ENCODE measurements at regions not wholly inside any gene's neighbourhood (a gene's known extent, or its start where the extent isn't known, plus 50 kb on each side); places are given as distances from the start of the nearest gene placed in this dataset.

- Histone ChIP-seq H3K9me2 (ENCODE audit: insufficient read depth) (no peaks in the 10 kb centered on the region), H3K36me3 (ENCODE audit: low read depth) (no peaks in the 10 kb centered on the region), H3K9ac (no peak overlapping the region), H3K9me3 (ENCODE audit: low read depth) (no peaks in the 10 kb centered on the region), H2AFZ (no peak overlapping the region), H3K79me2 (ENCODE audit: insufficient read depth) (no peaks in the 10 kb centered on the region), H3K27ac (no peak overlapping the region), H3K4me2 (ENCODE audit: unreplicated experiment) (no peak overlapping the region), H3K4me3 (no peak overlapping the region), H3K4me1 (ENCODE audit: insufficient read depth) (no peaks in the 10 kb centered on the region), H3K27me3 (replicated peaks; ENCODE audit: insufficient read depth) (no peaks in the 10 kb centered on the region), H4K20me1 (ENCODE audit: insufficient read depth) (no peaks in the 10 kb centered on the region), H3F3A (ENCODE audit: insufficient read depth) (no peaks in the 10 kb centered on the region)
- DNase-seq: no peak
- in situ Hi-C loops (cut with MboI): no loop called here
- TF ChIP-seq EZH2phosphoT487 (IDR thresholded peaks at IDR 0.05; ENCODE audit: insufficient read depth, low read depth): no peak
- no peak for TF ChIP-seq EZH2 (IDR thresholded peaks at IDR 0.05; ENCODE audit: insufficient read depth, poor library complexity, severe bottlenecking)
- WGBS, 2 experiments (ENCODE audit: low coverage in 1 of 2, low lambda C conversion rate in 2 of 2, missing lambda C conversion rate in 2 of 2): 31 to 41% methylated on average over 2 of the region's 2 CpGs
Observed at GRCh38 chr5:5575461-5575860, 153.0 kb downstream of the ICE1 start.

GRCh38 chr5:5573798-5574380, 151.4 kb downstream of the ICE1 start:
- WGBS, 2 experiments (ENCODE audit: low coverage in 1 of 2, low lambda C conversion rate in 2 of 2, missing lambda C conversion rate in 2 of 2): 52 to 55% methylated on average over 15 of the region's 15 CpGs
- no peak for DNase-seq
- no peaks in the 10 kb centered on the region for H3K36me3 ChIP-seq (ENCODE audit: low read depth)
- H3K4me1 ChIP-seq (ENCODE audit: insufficient read depth): no peaks in the 10 kb centered on the region
- no peaks in the 10 kb centered on the region for H3K9me2 ChIP-seq (ENCODE audit: insufficient read depth)
- no peak overlapping the region for H3K27ac ChIP-seq
- no peak overlapping the region for H3K9ac ChIP-seq
- H3K27me3 ChIP-seq (replicated peaks; ENCODE audit: insufficient read depth): no peaks in the 10 kb centered on the region
- H2AFZ ChIP-seq: no peak overlapping the region
- no peaks in the 10 kb centered on the region for H4K20me1 ChIP-seq (ENCODE audit: insufficient read depth)
- no peak overlapping the region for H3K4me2 ChIP-seq (ENCODE audit: unreplicated experiment)
- TF ChIP-seq EZH2phosphoT487 (IDR thresholded peaks at IDR 0.05; ENCODE audit: insufficient read depth, low read depth) (no peak), EZH2 (IDR thresholded peaks at IDR 0.05; ENCODE audit: insufficient read depth, poor library complexity, severe bottlenecking) (no peak)
- in situ Hi-C loops (cut with MboI): no loop called here
- H3K79me2 ChIP-seq (ENCODE audit: insufficient read depth): no peaks in the 10 kb centered on the region
- H3F3A ChIP-seq (ENCODE audit: insufficient read depth): no peaks in the 10 kb centered on the region
- no peak overlapping the region for H3K4me3 ChIP-seq
- H3K9me3 ChIP-seq (ENCODE audit: low read depth): no peaks in the 10 kb centered on the region

GRCh38 chr5:5572976-5573797, 150.7 kb downstream of the ICE1 start:
- H3K79me2 ChIP-seq (ENCODE audit: insufficient read depth): no peaks in the 10 kb centered on the region
- no peaks in the 10 kb centered on the region for H3K9me2 ChIP-seq (ENCODE audit: insufficient read depth)
- WGBS, 2 experiments (ENCODE audit: low coverage in 1 of 2, low lambda C conversion rate in 2 of 2, missing lambda C conversion rate in 2 of 2): 18 to 25% methylated on average over 20 to 21 of the region's 21 CpGs
- H2AFZ ChIP-seq: no peak overlapping the region
- no peaks in the 10 kb centered on the region for H3K27me3 ChIP-seq (replicated peaks; ENCODE audit: insufficient read depth)
- H3K36me3 ChIP-seq (ENCODE audit: low read depth): no peaks in the 10 kb centered on the region
- no peaks in the 10 kb centered on the region for H3K4me1 ChIP-seq (ENCODE audit: insufficient read depth)
- H3F3A ChIP-seq (ENCODE audit: insufficient read depth): no peaks in the 10 kb centered on the region
- H3K9me3 ChIP-seq (ENCODE audit: low read depth): no peaks in the 10 kb centered on the region
- in situ Hi-C loops (cut with MboI): no loop called here
- TF ChIP-seq EZH2phosphoT487 (IDR thresholded peaks at IDR 0.05; ENCODE audit: insufficient read depth, low read depth) (no peak), EZH2 (IDR thresholded peaks at IDR 0.05; ENCODE audit: insufficient read depth, poor library complexity, severe bottlenecking) (no peak)
- H3K4me3 ChIP-seq: no peak overlapping the region
- no peaks in the 10 kb centered on the region for H4K20me1 ChIP-seq (ENCODE audit: insufficient read depth)
- DNase-seq: no peak
- H3K9ac ChIP-seq: no peak overlapping the region
- H3K4me2 ChIP-seq (ENCODE audit: unreplicated experiment): no peak overlapping the region
- no peak overlapping the region for H3K27ac ChIP-seq

- Histone ChIP-seq H2AFZ (no peak overlapping the region), H3K9me3 (ENCODE audit: low read depth) (no peaks in the 10 kb centered on the region), H3K9ac (no peak overlapping the region), H3K4me1 (ENCODE audit: insufficient read depth) (no peaks in the 10 kb centered on the region), H3K36me3 (ENCODE audit: low read depth) (no peaks in the 10 kb centered on the region), H3K27ac (no peak overlapping the region), H3K79me2 (ENCODE audit: insufficient read depth) (no peaks in the 10 kb centered on the region), H3K9me2 (ENCODE audit: insufficient read depth) (no peaks in the 10 kb centered on the region), H3K4me3 (no peak overlapping the region), H3K4me2 (ENCODE audit: unreplicated experiment) (no peak overlapping the region), H3K27me3 (replicated peaks; ENCODE audit: insufficient read depth) (no peaks in the 10 kb centered on the region), H4K20me1 (ENCODE audit: insufficient read depth) (no peaks in the 10 kb centered on the region), H3F3A (ENCODE audit: insufficient read depth) (no peaks in the 10 kb centered on the region)
- no peak for TF ChIP-seq EZH2phosphoT487 (IDR thresholded peaks at IDR 0.05; ENCODE audit: insufficient read depth, low read depth)
- TF ChIP-seq EZH2 (IDR thresholded peaks at IDR 0.05; ENCODE audit: insufficient read depth, poor library complexity, severe bottlenecking): no peak
- in situ Hi-C loops (cut with MboI): no loop called here
- peak; percentile 2 for DNase-seq
- WGBS, 2 experiments (ENCODE audit: low coverage in 1 of 2, low lambda C conversion rate in 2 of 2, missing lambda C conversion rate in 2 of 2): 6 to 8% methylated on average over 29 of the region's 29 CpGs
Observed at GRCh38 chr5:5572010-5572865, 149.8 kb downstream of the ICE1 start.

Measured in GM23248 (cell line).